ENCODE measurements at regions not wholly inside any gene's neighbourhood (a gene's known extent, or its start where the extent isn't known, plus 50 kb on each side); places are given as distances from the start of the nearest gene placed in this dataset.
"Not testable (repeated sequence)": the region's sequence is repeated elsewhere in the genome, so short reads cannot be mapped to it uniquely, and the experiment has no call there.

DNA sequence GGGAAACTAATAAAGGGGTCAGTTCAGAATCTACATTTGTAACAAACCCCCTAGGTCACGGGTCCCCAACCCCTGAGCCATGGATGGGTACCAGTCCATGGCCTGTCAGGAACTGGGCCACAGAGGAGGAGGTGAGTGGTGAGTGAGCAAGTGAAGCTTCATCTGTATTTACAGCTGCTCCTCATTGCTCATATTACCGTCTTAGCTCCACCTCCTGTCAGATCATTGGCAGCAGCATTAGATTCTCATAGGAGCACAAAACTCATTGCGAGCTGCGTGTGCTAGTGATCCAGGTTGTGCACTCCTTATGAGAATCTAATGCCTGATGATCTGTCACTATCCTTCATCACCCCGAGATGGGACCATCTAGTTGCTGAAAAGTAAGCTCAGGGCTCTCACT is 88.4 kb upstream of the MPP7 start:
- DNase-seq (ENCODE audit: low spot score), result no peak

- peak; percentile 42 for DNase-seq (ENCODE audit: low spot score)
Measured at GRCh38 chr10:28393956-28394568, 91.2 kb upstream of the MPP7 start.

GRCh38 chr10:28396331-28396730 is 93.5 kb upstream of the MPP7 start:
- DNase-seq (ENCODE audit: low spot score), result no peak

GRCh38 chr10:28397229-28397628 is 94.4 kb upstream of the MPP7 start:
- no peak for DNase-seq (ENCODE audit: low spot score)

DNA sequence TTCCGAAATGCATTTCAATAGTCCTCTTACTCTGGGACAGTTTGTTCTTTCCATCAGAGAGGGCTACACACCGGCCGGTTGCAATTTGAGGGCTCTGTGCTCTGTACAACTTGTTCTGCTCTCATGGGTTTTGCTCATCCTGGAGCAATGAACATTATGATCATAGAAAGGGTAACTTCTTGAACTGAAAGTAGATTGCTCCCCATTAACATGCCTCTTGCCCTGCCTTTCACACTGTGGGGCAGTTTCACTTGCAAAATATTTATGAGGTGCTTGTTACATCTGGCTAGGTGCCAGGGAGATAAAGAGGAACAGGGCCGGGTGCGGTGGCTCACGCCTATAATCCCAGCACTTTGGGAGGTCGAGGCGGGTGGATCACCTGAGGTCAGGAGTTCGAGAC is 97.3 kb upstream of the MPP7 start:
- DNase-seq (ENCODE audit: low spot score), result no peak

DNA sequence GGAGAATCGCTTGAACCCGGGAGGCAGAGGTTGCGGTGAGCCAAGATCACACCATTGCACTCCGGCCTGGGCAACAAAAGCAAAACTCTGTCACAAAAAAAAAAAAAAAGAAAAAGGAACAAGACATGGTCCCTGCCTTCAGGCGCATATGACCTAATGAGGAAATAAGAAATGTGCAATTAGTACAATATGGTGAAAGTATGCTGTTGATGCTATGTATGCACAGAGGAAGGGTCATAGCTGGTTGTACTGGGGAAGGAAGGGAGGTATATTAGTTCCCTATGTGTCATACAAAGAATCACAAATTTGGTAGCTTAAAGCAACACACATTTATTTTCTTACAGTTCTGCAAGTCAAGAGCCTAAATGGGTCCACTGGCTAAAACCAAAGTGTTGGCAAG is 97.8 kb upstream of the MPP7 start:
- DNase-seq (ENCODE audit: low spot score), result no peak

- not testable (repeated sequence) for DNase-seq (ENCODE audit: low spot score)
Measured at GRCh38 chr10:28402611-28403073, 99.8 kb upstream of the MPP7 start.

DNA sequence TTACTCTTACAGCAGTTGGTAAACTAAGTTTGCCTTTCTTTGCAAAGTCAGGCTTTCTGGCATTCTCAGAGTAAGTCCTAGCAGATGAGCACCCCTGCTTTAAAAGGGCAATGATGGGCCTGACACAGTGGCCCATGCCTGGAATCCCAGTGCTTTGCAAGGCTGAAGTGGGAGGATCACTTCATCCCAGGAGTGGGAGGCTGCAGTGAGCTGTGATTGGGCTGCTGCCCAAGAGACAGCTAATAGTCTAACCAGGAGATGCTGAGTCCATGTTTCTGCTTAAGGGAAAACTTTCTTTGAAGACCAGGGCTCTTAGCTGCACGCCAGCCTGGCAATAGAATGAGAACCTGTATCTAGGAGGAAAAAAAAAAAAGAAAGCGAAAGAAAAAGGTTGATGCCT is 100.2 kb upstream of the MPP7 start:
- DNase-seq (ENCODE audit: low spot score), result no peak

DNA sequence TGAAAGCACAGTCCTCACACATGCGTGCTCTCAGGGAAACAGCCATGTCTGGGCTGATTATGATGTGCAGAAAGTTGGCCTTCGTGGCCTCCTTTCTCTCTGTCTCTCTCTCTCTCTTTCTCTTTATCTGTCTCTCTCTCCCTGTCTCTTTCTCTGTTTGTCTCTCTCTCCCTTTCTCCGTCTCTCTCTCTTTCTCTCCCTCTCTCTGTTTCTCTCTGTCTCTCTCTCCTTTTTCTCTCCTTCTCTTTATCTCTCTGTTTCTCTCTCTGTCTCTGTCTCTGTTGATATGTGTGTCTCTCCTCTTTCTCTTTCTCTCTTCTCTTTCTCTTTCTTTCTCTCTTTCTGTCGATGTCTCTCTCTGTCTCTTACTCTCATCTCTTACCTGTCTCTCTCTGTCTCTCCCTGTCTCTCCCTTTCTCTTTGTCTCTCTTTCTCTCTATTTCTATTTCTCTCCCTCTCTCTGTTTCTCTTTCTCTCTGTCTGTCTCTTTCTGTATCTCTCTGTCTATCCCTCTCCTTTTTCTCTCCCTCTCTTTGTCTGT is 105.4 kb upstream of the MPP7 start:
- DNase-seq (ENCODE audit: low spot score), result no peak

DNA sequence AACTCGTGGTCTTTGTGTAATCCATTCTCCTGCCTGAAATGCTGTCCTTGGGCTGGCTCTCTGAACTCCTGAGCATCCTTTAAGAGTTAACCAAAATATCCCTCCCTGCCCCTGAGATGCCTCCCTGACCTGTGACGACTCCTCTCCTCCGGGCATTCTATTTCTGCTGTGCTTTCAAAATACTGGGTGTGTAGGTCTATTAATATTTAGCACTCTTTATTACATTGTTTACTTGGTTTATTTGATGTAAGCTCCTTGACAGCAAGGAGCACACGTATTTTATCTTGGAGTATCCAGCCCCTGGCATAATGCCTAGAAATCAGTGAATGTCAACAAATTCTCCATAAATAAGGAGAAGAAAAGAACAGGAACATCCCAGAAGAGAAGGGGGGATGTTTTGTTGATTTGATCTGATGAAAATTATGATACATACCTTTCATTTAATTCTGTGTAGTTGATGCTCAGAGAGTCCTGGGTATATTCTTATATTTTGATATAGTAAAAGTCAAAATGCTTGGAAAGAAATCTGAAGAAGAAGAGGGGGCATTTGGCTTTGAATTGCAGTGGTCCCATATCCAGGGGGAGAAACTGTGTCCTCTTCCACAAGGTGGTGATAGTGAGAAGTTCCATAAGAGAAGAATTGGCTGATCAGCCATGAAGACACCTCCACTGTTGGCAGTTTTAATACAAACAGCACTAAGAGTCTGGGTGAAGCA is 107.7 kb upstream of the MPP7 start:
- no peak for DNase-seq (ENCODE audit: low spot score)

GRCh38 chr10:28411136-28411460 is 108.2 kb upstream of the MPP7 start:
- DNase-seq (ENCODE audit: low spot score), result no peak

DNA sequence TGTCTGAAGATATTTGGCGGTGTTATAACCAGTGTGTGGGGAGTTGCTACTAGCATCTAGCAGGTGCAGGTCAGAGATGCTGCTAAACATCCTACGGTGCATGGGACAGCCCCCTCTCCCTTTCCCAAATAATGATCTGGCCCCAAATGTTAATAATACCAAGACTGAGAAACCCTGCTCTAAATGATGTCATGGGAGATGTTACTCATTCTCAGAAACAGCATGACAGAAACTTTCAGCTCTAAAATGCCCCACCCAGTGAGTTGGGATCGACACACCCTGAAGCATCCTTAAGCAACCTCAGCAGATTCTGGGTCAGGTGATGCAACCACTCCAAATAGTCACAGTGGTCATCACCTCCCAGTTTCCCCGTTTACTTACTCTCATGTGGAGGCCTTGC is 108.8 kb upstream of the MPP7 start:
- no peak for DNase-seq (ENCODE audit: low spot score)

DNA sequence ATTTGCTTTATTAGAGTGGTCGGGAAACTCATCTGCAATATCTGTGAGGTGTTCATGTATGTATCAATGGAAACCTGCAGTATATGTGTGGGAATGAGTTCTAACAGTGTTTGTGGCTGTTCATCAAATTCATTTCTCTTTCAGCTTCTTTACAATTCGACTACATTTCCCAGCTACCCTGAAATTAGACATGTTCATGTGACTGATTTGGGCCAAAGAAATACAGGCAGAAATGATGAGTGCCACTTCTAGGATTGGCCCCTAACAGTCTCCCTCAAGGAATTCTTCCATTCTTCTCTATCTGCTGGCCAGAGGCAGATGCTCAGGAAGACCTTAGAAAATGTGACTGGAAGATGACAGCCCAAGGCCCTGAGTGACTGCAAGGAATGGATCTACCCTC is 114.8 kb upstream of the WAC start:
- no peak for DNase-seq (ENCODE audit: low spot score)

DNA sequence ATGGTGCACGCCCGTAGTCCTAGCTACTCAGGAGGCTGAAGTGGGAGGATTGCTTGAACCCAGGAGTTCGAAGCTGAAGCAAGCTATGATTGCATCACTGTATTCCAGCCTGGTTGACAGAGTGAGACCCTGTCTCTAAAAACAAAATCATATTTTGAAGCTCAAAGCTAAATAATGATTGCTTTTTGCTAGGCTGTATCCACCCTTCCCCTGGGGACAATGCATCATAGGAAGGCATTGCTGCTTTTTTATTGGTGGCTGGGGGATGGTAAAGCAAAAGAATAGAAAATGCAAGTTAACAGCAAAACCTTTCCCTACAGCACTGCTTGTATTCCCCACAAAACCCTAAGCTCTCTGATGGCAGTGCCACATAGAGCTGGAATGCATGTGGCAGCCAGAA is 107.5 kb upstream of the WAC start:
- DNase-seq (ENCODE audit: low spot score), result no peak

GRCh38 chr10:28426392-28427159 is 106.3 kb upstream of the WAC start:
- DNase-seq (ENCODE audit: low spot score), result no peak

- no peak for DNase-seq (ENCODE audit: low spot score)
Measured at GRCh38 chr10:28427376-28427775, 105.5 kb upstream of the WAC start.

DNA sequence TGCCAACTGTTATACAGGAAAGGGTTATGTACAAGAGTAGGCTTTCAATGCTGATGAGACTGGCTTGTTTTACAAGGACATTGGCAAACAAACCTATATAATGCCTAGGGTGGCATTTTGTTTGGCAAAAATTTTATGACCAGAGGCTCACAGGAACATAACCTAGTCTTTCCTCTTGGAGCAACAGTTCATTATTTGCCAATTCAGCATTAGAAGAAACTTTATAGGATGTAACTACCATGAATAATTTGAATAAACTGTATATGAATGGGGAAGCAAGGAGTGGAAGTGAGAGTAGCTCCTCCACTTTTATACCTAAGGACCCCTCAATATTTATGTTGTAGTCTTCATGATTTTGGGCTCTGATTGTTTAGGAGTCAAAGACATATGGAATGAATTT is 103.9 kb upstream of the WAC start:
- no peak for DNase-seq (ENCODE audit: low spot score)

DNA sequence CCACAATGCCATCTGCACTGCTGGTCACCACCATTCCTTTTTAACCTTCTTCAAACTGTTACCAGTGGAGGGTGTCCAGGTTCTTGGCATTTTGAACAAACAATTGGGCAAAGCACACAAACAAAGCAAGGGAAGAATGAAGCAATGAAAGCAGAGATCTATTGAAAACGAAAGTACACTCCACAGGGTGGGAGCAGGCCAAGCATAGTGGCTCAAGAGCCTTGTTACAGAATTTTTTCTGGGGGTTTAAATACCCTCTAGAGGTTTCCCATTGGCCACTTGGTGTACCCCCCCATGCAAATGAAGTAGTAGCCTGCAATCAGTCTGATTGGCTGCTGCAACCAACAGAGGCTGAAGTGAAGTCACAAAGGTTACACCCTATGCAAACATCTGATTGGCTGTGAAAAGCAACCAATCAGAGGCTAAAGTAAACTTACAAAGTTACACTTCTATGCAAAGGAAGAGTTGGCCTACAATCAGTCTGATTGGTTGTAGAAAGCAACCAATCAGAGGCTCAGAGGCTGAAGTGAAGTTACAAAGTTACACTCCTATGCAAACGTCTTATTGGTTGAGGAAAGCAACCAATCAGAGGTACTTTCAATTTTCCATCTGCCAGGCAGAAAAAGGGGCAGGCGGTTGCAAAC is 103.2 kb upstream of the WAC start:
- peak; percentile 20 for DNase-seq (ENCODE audit: low spot score)

DNA sequence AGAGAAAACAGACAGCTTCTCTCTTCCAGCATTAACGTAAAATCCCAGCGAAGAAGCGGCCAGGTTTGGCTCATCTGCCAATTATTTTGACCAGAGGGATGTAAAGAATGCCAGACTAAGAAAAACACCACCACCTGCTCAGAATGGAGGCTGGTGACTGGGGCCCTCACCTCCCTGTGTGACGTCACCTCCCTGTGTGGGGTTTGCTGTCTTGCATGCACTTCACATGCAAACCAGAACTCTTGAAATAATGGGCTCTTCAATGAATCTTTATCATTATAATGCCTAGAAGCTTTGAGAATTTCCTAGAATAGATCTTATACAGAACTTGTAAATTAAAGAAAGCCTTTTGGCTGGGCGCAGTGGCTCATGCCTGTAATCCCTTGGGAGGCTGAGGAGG is 101.8 kb upstream of the WAC start:
- no peak for DNase-seq (ENCODE audit: low spot score)

- DNase-seq (ENCODE audit: low spot score), result peak; percentile 58
Measured at GRCh38 chr10:28432210-28432676, 100.7 kb upstream of the WAC start.

DNA sequence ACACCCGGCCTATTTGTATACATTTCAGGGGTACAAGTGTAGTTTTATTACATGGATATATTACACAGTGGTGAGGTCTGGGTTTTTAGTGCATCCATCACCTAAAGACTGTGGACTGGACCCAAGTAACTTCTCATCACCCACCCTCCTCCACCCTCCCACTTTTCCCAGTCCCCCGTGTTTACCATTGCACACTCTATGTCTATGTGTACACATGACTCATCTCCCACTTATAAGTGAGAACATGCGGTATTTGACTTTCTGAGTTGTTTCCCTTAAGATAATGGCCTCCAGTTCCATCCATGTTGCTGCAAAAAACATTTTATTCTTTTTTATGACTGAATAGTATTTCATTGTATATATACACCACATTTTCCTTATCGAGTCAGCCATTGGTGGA is 98.9 kb upstream of the WAC start:
- no peak for DNase-seq (ENCODE audit: low spot score)

GRCh38 chr10:28442403-28442802 is 90.5 kb upstream of the WAC start:
- no peak for DNase-seq (ENCODE audit: low spot score)

All from H4 (cell line).